GM19324 (cell line): ENCODE measurements at regions not wholly inside any gene's neighbourhood (a gene's known extent, or its start where the extent isn't known, plus 50 kb on each side); places are given as distances from the start of the nearest gene placed in this dataset.
"Not testable (repeated sequence)": the region's sequence is repeated elsewhere in the genome, so short reads cannot be mapped to it uniquely, and the experiment has no call there.

Experiments
- ATAC-seq: cut with Tn5 transposase; IDR thresholded peaks from one replicate; pipeline ENCODE4 v1.9.1; 2021; ENCODE audit warnings: mild to moderate bottlenecking, moderate library complexity; ENCODE audit not compliant: unreplicated experiment, low FRiP score

- ATAC-seq = no peak
Measured at GRCh38 chr12:87369161-87369560, 660.0 kb downstream of the C12orf50 start.

DNA sequence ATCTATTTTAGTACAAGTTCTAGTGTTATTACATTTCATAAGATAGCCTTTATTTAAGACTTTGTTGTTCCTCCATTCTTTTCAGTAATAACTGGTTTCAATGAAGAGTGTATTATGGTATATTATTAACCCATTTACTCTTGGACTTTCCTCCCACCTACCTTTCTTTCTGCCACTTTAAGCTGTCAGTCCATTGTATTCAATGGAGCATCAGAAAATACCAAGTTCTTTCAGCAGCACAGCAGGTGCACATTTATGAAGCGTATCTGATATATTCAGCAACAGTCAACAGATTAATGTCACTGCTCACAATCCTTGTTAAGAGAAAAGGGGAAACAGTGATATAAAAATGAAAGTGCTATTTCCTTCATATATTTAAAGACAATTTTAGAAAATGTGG, 660.9 kb downstream of the C12orf50 start:
- no peak for ATAC-seq

- ATAC-seq = no peak
Measured at GRCh38 chr12:87365423-87365822, 663.8 kb downstream of the C12orf50 start.

DNA sequence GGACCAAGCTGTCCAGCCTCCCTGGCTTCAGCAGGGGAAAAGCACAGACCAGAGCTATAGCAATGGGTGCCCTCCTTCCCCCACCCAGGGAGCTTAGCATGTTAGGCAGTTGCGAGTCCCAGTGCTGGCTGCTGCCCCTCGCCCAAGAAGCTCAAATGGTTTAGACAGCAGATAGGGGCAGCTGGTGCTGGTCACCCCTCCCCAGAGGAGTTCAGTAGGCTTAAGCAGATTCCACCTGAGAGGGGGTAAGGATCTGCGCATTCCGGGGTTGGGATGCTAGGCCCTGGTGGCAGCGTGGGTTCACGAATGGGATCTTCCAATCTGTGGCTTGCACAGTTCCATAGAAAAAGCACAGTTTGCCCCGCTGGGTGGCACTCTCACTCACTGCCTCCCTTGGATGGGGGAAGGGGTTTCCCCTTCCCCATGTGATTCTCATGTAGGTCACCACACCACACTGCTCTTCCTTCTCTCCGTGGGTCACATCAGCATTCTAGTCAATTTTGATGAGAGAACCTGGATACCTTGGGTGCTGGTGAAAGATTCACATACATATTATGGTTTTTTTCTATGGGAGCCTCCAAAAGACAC, 665.6 kb downstream of the C12orf50 start:
- no peak for ATAC-seq

- ATAC-seq = no peak
Measured at GRCh38 chr12:87349681-87350080, 679.5 kb downstream of the C12orf50 start.

- ATAC-seq = no peak
Measured at GRCh38 chr12:87348071-87348470, 681.1 kb downstream of the C12orf50 start.

GRCh38 chr12:87344699-87345098, 684.5 kb downstream of the C12orf50 start:
- no peak for ATAC-seq

DNA sequence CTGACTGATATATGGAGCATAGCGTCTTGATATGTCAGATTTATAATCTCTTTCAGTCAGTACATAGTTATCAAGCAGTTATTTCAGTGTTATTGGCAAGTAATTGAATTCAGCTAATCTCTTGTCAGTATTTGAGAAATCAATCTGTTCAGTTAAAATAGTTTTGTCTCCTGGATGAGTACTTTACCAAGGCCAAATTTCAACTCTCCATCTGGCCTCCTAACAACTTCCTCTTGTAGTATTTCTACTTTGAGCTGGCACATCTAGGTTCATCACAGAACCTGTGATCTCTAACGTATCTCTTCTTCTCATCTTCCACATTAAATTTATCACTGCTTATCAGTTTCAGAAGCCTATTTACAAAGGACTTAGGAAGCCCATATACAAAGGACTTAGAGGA, 690.5 kb downstream of the C12orf50 start:
- ATAC-seq = no peak

DNA sequence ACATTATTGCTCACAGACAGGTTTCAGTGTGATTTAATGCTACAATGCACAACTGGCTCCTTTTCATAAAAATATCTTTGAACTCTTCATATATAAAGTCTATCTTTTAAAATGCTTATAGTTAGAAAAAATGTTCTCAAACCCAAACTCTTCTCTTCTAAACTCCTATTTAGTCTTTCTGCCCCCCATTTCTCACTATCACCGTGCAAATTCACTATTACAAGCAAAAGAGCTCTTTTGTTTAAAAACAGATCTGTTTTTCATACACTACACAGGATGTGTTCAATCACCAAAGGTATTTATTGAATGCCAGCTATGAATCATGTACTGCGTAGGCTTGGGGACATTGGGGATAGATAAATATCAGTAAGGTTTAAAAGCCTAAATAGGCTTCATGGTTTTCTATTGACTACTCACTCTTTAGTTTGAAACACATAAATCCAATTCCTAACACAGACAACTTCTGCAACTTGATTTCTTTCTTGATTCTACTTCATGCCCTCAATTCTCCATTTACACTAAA, 692.3 kb downstream of the C12orf50 start:
- no peak for ATAC-seq

DNA sequence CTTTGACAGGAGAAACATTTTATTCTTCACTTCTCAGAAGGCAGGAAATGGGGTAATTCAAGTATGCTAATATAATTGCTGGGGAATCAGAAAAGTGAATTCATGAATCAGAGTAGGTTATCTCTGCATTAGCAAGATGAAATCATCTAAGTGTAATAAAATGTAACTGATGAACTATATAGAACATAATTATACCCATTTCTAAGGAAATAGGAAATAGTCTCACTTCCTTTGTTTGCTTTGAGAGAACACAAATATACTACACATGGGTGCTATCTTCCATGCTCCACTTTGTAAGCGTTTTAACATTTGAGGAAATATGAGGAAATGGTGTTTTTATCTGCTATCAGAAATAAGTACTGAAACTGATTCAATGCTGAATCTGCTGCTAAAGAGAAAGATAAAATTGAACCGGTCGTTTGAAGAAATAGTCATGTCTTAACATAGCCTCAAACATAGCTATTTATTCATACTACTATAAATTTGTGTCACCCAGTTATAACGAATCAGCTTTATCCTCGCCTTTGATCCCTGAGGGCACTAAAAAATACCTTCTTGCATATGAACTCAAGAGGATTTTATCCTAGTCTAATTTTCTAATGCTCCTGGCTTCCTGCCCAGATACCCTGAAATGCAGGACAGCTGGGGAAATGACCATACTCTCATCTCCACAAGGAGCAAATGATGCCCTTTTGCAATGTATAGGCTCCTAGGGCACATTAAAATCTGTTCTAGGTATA, 696.0 kb downstream of the C12orf50 start:
- no peak for ATAC-seq

- ATAC-seq = not testable (repeated sequence)
Measured at GRCh38 chr12:87330071-87330555, 699.1 kb downstream of the C12orf50 start.

- no peak for ATAC-seq
Measured at GRCh38 chr12:87329076-87329863, 699.9 kb downstream of the C12orf50 start.

- ATAC-seq = no peak
Measured at GRCh38 chr12:87323369-87323768, 705.8 kb downstream of the C12orf50 start.

- ATAC-seq = no peak
Measured at GRCh38 chr12:87320724-87321123, 708.5 kb downstream of the C12orf50 start.

GRCh38 chr12:87317302-87317701, 711.9 kb downstream of the C12orf50 start:
- no peak for ATAC-seq

- peak; percentile 71 for ATAC-seq
Measured at GRCh38 chr12:87311206-87311605, 718.0 kb downstream of the C12orf50 start.

DNA sequence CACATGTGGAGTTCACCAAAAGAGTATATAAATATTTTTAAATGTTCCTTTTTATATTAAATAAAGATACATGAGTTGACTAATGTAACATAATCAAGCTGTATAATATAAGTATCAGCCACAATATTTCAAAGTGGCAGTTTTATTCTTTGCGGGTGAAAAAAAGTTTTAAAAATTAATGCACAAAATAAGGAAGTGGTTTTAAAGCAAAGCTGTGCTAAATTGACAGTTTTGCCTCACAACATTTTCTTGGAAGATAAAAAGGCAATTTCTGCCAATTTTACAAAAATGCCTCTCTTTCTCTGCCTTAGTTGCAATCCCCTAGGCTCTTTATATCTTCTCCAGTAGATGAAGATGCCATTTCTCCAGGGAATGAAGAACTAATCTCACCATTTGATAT, 719.1 kb downstream of the C12orf50 start:
- no peak for ATAC-seq

DNA sequence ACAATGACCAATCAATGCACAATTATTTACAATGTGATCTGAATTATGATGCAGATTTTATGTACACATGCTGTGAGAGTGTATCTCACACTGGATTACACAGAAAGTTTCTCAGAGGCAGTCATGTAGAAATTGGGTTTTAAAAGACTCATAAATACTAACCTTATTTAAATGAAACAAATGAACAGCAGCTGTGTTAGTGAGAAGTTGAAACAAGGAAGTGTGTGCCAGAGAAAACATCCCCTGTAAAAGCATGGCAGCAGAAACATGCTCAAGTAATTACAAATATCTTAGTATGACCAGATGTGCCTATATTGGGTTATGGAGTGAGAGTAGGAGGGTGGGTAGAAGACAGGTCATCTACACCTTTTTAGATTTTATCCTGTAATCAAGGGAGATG, 723.7 kb downstream of the C12orf50 start:
- peak; percentile 74 for ATAC-seq

- ATAC-seq = no peak
Measured at GRCh38 chr12:87304406-87304805, 724.8 kb downstream of the C12orf50 start.

GRCh38 chr12:87303396-87304012, 725.7 kb downstream of the C12orf50 start:
- ATAC-seq = no peak
